Dendritic cell treated with granulocyte-macrophage colony-stimulating factor and Interleukin-4, amounts not matched to agents 40 ng/mL and 50 ng/mL, for 4 days (primary cell): ENCODE measurements at regions not wholly inside any gene's neighbourhood (a gene's known extent, or its start where the extent isn't known, plus 50 kb on each side); places are given as distances from the start of the nearest gene placed in this dataset.

Source experiments
- H3K27ac Mint-ChIP-seq: one replicate; pipeline ENCODE4 v1.8.0; 2022; ENCODE audit warnings: mild to moderate bottlenecking, mixed read lengths
- H3K27me3 Mint-ChIP-seq: one replicate; pipeline ENCODE4 v1.8.0; 2022; ENCODE audit warnings: mild to moderate bottlenecking, mixed read lengths
- H3K36me3 Mint-ChIP-seq: one replicate; pipeline ENCODE4 v1.8.0; 2022; ENCODE audit warnings: low read depth, mixed read lengths
- H3K4me1 Mint-ChIP-seq: one replicate; pipeline ENCODE4 v1.8.0; 2022; ENCODE audit warnings: low read depth, mixed read lengths
- H3K4me3 Mint-ChIP-seq: one replicate; pipeline ENCODE4 v1.8.0; 2022; ENCODE audit warnings: mild to moderate bottlenecking, moderate library complexity, mixed read lengths
- H3K9me3 Mint-ChIP-seq: one replicate; pipeline ENCODE4 v1.8.0; 2022; ENCODE audit warnings: mixed read lengths
- intact Hi-C: fragments of 100-400 bp; cut with micrococcal nuclease; formaldehyde crosslinking; loops from one replicate; pipeline ENCODE4 v1.15.0; 2022

DNA sequence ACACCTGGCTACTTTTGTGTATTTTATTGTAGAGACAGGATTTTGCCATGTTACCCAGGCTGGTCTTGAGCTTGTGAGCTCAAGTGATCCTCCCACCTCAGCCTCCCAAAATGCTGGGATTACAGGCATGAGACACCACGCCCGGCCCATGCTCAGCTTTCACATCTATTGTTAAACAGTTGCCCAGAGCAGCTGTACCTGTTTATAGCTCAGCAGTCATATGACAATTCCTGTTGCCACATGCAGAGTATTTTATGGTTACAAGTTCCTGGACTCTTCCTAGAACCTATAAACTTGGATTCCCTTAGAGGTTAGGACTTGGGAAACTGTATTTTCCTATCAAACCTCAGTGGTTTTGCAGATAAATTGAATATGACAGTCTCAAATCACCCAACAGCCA lies 188.3 kb upstream of the KCNG1 start:
- no peak overlapping the region for H3K4me3 Mint-ChIP-seq
- H3K9me3 Mint-ChIP-seq = no peaks in the 10 kb centered on the region
- H3K27ac Mint-ChIP-seq = no peak overlapping the region

DNA sequence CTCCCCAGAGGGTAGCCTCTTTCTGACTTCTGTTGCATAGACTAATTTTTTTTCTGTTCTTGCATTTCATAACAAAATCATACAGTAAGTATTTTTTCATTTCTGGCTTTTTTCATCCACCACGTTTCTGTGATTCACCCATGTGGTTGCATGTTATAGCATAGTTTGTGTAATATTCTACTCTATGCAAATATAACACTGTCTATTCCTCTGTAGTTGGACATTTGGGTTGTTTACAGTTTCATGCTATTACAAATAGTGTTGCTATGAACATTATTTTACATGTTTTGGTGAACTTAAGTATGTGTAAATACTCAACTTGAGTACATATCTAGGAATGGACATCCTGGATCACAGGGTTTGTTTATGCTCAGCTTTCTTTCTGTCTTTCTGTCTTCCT lies 187.2 kb upstream of the KCNG1 start:
- H3K4me3 Mint-ChIP-seq = no peak overlapping the region
- H3K27me3 Mint-ChIP-seq = peaks cover 14% of the 10 kb centered on the region
- no peaks in the 10 kb centered on the region for H3K4me1 Mint-ChIP-seq
- no peaks in the 10 kb centered on the region for H3K9me3 Mint-ChIP-seq
- H3K36me3 Mint-ChIP-seq = no peaks in the 10 kb centered on the region
- H3K27ac Mint-ChIP-seq = no peak overlapping the region
- intact Hi-C loops = no loop called here

More for the DNA sequence above, 188.3 kb upstream of the KCNG1 start:
- Mint-ChIP-seq H3K36me3 (no peaks in the 10 kb centered on the region), H3K27me3 (peaks cover 9% of the 10 kb centered on the region), H3K4me1 (no peaks in the 10 kb centered on the region)
- intact Hi-C loops = no loop called here

DNA sequence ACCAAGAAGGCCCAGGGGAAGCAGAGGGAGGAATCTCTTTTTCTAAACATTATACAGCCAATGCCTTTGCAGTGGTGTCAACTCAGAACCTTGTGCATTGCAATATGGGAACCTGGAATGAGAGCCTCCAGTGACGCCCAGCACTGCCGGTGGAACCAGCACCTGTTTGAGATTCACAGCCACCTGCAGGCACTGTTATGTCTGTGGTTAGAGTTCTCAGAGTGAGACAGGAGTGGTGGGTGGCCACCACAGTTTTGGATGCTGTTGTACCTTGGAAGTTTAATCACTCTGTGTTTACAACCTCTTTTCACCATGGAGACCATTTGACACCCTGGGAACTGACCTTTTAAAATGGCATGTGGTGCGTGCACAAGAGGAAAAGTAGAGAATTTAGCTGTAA lies 185.3 kb upstream of the KCNG1 start:
- Mint-ChIP-seq H3K27me3 (peaks cover 18% of the 10 kb centered on the region), H3K9me3 (no peaks in the 10 kb centered on the region), H3K27ac (no peak overlapping the region), H3K36me3 (no peaks in the 10 kb centered on the region), H3K4me1 (no peaks in the 10 kb centered on the region), H3K4me3 (no peak overlapping the region)
- intact Hi-C loops = no loop called here

DNA sequence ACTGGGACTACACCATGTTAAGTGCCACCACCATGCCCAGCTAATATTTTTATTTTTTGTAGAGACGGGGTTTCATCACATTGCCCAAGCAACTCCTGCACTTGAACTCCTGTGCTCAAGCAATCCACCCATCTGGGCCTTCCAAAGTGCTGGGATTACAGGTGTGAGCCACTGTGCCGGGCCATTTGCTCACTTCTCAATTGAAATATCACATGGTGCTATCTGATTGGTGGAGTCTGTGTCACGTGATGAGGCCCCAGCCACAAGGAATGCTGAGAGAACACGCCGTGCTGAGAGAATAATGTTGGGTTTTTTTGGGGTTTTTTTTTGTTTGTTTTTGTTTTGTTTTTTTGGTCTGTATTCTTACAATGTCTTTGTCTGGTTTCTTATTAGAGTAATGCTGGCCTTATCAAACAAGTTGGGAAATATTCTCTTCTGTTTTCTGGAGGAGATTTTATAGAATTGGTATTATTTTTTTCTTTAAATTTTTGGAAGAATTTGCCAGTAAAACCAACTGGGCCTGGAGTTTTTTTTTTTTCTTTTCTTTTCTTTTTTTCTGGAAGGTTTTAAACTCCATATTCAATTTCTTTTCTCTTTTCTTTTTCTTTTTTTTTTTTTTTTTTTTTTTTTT lies 183.2 kb upstream of the KCNG1 start:
- H3K27me3 Mint-ChIP-seq = peaks cover 18% of the 10 kb centered on the region
- H3K36me3 Mint-ChIP-seq = no peaks in the 10 kb centered on the region

DNA sequence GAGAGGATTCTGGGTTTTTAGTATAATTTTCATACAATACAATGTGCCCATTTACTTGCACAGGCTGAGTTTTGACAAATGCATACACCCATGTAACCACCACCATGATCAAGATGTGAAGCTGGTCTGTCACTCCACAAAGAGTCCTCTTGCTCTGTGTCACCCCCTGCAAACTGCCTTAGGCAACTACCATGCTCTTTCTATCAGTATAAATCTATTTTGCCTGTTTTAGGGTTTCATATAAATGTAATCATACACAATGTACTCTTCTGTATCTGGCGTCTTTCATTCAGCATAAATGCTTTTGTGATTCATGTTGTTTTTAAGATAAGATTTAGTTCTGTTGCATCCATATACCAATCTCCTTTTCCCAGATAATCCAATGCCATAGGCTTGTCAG lies 181.9 kb upstream of the KCNG1 start:
- Mint-ChIP-seq H3K27ac (no peak overlapping the region), H3K9me3 (no peaks in the 10 kb centered on the region), H3K27me3 (peaks cover 21% of the 10 kb centered on the region), H3K36me3 (no peaks in the 10 kb centered on the region), H3K4me1 (no peaks in the 10 kb centered on the region), H3K4me3 (no peak overlapping the region)
- intact Hi-C loops = no loop called here

More for the DNA sequence above, 183.2 kb upstream of the KCNG1 start:
- Mint-ChIP-seq H3K4me3 (no peak overlapping the region), H3K4me1 (no peaks in the 10 kb centered on the region), H3K27ac (no peak overlapping the region), H3K9me3 (no peaks in the 10 kb centered on the region)
- intact Hi-C loops = no loop called here

DNA sequence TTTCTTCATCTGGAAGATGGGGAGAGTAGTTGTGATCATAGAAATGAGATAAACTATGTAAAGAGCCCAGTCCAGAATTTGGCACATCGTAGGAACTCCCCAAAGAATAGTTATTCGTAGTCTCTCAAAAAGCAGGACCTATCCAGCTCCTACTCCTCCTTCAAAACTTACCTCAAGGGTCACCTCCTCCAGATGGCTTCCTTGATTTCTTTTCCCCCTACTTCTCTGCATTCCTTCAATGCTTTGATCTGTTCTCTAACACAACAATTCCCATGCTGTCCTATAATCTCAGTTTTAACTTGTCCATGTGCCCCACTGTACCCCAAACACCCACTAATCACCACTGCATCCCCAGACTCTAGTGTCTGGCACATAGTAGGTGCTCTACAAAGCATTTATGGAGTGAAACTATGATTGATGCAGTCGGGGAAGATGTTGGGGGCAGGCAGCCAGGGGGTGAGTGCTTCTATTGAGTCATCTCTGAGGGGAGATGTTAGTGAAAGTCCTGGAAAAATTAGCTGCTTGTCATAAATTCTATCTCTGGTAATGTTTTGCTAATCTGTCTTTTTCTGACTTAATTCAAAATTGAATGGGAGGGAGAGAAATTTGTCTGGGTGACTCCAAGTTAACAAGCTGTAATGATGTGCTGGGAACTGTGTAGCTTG lies 181.3 kb upstream of the KCNG1 start:
- intact Hi-C loops = no loop called here
- no peak overlapping the region for H3K27ac Mint-ChIP-seq
- H3K9me3 Mint-ChIP-seq = no peaks in the 10 kb centered on the region
- H3K36me3 Mint-ChIP-seq = no peaks in the 10 kb centered on the region
- H3K4me1 Mint-ChIP-seq = no peaks in the 10 kb centered on the region
- H3K4me3 Mint-ChIP-seq = no peak overlapping the region
- peaks cover 21% of the 10 kb centered on the region for H3K27me3 Mint-ChIP-seq

DNA sequence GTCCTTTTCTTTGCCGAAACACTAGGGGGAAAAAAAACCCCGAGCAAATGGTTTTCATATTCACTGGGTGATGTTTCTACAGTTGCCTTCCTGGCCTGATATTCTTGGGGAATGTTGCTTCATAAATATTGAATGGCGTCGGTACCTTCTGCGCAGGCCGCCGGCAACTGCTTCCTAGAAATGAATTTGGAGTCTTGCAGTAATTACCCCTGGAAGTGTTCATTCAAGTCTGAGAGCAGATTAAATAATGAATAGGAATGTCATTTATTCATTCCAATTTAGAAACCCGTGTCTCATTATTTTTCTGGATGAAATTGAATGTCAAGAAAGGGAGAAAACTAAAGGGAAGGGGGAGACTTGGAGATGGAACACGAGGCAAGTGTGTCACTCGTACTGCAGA lies 179.4 kb upstream of the KCNG1 start:
- intact Hi-C loops = no loop called here
- Mint-ChIP-seq H3K27ac (no peak overlapping the region), H3K4me1 (no peaks in the 10 kb centered on the region), H3K36me3 (no peaks in the 10 kb centered on the region), H3K27me3 (peaks cover 13% of the 10 kb centered on the region), H3K9me3 (no peaks in the 10 kb centered on the region), H3K4me3 (no peak overlapping the region)

DNA sequence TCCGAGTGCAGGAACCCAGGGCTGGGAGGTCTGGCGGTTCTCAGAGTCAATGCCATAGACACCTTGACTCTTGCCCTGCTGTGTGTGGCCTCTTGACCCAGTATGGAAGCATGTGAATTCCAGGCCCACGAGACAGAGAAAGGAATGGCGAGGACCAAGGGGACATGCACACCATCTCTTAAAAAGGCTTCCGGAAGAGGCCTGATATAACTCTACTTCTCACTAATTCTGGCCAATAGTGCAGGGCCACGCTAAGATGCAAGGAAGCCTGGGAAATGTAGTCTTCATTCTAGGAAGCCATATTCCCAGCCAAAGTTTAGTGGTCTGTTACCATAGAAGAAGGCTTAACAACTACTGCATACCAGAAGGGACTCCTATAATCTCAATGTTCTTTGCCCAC lies 177.0 kb upstream of the KCNG1 start:
- Mint-ChIP-seq H3K27me3 (peaks cover 8% of the 10 kb centered on the region), H3K36me3 (no peaks in the 10 kb centered on the region)

DNA sequence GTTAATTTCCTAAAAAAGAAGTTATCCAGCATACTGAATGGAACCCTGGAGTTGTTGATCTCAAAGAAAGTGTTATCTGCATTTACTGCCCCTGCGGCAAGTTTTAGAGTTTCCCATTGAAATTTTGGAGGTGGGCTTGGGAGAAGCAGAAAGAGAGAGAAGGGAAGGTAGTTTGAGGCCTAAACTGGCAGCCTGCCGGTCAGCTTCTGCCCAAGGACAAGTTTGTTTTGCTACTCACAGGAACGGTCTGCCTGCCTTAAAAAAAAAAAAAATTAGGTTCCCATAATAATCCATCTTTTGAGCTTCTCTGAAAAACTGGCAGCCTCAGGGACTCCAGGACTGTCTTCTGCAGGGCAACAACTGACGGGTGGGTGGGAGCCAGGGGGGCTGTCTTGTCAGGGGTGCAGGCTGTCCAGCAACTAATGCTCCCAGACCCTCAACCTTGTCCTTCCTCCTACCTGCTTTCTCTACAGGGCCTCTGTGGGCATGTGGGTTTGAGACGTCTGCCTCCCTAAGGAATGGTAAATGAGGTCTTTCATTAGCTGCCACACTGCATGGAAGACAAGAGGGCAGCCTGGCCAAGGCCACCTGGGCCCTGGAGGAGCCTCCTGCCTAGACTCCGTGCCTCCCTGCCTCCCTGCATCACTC lies 176.1 kb upstream of the KCNG1 start:
- Mint-ChIP-seq H3K27ac (no peak overlapping the region), H3K4me1 (no peaks in the 10 kb centered on the region), H3K27me3 (peaks cover 3% of the 10 kb centered on the region), H3K9me3 (no peaks in the 10 kb centered on the region), H3K36me3 (no peaks in the 10 kb centered on the region), H3K4me3 (no peak overlapping the region)
- intact Hi-C loops = no loop called here

More for the DNA sequence above, 177.0 kb upstream of the KCNG1 start:
- Mint-ChIP-seq H3K4me1 (no peaks in the 10 kb centered on the region), H3K9me3 (no peaks in the 10 kb centered on the region), H3K27ac (no peak overlapping the region), H3K4me3 (no peak overlapping the region)
- intact Hi-C loops = no loop called here

DNA sequence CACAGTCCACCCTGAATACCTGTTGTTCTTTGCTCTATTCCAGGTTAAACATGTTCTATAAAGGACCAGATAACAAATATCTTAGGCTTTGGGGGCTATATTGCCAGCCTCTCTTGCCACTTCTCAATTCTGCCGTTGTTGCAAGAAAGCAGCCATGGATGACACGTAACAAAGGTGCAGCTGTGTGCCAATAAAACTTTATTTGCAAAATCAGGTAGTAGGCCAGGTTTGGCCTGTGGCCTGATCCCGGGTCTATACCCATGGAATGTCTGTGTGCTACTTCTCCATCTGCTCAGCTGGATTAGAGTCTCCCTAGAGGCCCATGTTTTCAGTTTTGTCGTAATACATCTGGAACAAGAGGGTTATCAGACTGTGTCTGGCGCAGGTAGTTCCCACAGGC lies 175.3 kb upstream of the KCNG1 start:
- Mint-ChIP-seq H3K36me3 (no peaks in the 10 kb centered on the region), H3K4me3 (no peak overlapping the region), H3K9me3 (no peaks in the 10 kb centered on the region), H3K4me1 (no peaks in the 10 kb centered on the region), H3K27ac (no peak overlapping the region), H3K27me3 (peaks cover 3% of the 10 kb centered on the region)
- intact Hi-C loops = no loop called here

DNA sequence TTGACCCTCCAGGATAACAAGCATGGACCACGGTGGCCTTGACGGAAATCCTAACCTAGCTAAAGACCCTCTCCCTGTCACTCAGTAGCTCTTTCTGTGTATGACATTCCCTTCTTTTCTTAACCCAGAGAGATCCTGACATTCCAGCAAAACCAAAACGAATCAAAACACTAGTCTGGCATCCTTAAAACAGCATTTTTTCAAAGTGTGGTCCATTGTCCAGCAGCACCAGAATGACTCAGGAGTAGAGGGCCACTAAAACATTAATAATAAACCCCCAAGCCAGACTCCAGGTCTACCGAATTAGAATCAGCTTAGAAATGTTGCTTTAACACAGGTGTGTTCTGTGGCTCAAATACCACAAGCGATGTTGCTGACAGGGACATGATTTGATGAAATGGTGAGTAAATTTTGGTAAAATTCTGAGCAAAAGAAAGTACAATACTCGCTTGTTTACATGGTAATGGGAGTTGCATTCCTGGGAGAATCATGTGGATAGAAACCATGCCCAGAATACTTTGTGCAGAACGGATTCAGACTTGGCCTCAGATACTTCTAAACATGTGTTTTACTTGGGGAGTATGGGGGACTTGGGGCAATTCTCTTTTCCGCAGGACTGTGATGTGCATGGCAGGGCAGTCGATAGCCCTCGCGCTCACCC lies 174.2 kb upstream of the KCNG1 start:
- H3K9me3 Mint-ChIP-seq = no peaks in the 10 kb centered on the region
- no peak overlapping the region for H3K27ac Mint-ChIP-seq
- H3K27me3 Mint-ChIP-seq = peaks cover 3% of the 10 kb centered on the region
- intact Hi-C loops = no loop called here
- H3K4me1 Mint-ChIP-seq = no peaks in the 10 kb centered on the region
- H3K36me3 Mint-ChIP-seq = no peaks in the 10 kb centered on the region
- H3K4me3 Mint-ChIP-seq = no peak overlapping the region

DNA sequence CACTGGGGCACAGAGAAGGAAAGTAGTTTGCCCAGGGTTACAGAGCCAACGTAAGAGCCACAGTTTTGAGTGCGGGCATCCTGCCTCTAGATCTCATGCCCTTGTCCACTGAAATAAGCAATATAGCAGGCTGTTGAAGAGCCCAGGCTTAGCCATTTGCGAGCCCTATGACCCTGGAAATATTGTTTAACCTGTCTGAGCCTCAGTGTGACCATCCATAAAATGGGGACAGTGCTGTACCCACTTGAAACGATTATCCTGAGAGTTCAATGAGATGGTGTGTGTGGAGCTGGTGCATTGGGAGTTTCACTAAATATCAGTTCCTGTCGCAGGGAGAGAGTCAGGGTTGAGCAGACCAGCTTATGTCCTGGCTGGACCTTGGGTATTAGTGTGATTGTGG lies 173.1 kb upstream of the KCNG1 start:
- H3K4me1 Mint-ChIP-seq = no peaks in the 10 kb centered on the region
- H3K36me3 Mint-ChIP-seq = no peaks in the 10 kb centered on the region
- no peak overlapping the region for H3K27ac Mint-ChIP-seq
- intact Hi-C loops = no loop called here
- no peak overlapping the region for H3K4me3 Mint-ChIP-seq
- no peaks in the 10 kb centered on the region for H3K9me3 Mint-ChIP-seq
- peaks cover 1% of the 10 kb centered on the region for H3K27me3 Mint-ChIP-seq

DNA sequence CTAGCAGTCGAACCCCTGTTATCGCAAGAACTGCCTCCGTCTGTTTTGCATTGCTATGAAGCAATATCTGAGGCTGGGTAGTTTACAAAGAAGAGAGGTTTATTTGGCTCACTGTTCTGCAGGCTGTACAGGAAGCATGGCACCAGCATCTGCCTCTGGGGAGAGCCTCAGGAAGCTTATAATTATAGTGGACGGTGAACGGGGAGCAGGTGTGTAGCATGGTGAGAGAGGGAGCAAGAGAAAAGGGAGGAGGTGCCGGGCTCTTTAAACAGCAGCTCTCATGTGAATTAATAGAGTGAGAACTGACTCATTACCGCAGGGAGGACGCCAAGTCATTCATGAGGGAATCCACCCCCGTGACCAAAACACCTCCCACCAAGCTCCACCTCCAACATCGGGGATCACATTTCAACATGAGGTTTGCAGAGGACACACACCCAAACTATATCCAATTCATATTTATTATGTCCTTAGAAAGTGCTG lies 172.6 kb upstream of the KCNG1 start:
- intact Hi-C loops = no loop called here
- Mint-ChIP-seq H3K9me3 (no peaks in the 10 kb centered on the region), H3K27ac (no peak overlapping the region), H3K27me3 (no peaks in the 10 kb centered on the region), H3K36me3 (no peaks in the 10 kb centered on the region), H3K4me3 (no peak overlapping the region), H3K4me1 (no peaks in the 10 kb centered on the region)

DNA sequence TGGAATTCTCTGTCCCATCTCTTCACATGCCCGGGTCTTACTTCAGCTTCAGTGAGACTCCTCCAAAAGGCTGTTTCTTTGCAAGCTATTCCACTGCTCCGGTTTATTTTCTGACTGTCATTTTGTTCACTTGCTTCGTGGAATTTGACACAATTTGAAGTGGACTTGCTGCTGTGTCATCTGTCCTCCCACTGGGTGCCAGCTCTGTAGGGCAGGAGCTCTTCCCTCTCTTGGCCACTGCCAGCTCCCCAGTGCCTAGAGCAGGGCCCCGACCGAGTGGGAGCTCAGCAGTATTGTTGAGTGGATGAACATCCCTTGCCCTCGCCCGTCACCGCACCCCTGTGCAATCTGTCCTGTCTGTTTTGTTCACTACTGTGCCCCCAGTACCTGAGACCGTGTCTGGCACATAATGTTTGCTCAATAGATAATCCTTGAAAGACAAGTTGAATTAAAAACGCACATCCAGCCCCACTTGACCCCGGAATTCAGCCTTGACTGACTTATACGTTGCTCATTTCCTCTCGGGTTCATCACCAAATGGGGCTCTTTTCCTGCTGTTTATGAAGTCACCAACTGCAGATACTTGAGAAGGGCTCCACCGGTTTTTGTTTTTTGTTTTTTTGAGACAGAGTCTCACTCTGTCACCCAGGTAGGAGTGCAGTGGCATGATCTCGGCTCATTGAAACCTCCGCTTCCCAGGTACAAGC lies 170.3 kb upstream of the KCNG1 start:
- intact Hi-C loops = no loop called here
- H3K36me3 Mint-ChIP-seq = no peaks in the 10 kb centered on the region
- no peaks in the 10 kb centered on the region for H3K4me1 Mint-ChIP-seq
- no peak overlapping the region for H3K4me3 Mint-ChIP-seq
- no peaks in the 10 kb centered on the region for H3K9me3 Mint-ChIP-seq
- H3K27ac Mint-ChIP-seq = no peak overlapping the region
- no peaks in the 10 kb centered on the region for H3K27me3 Mint-ChIP-seq
